T-helper 17 cell (primary cell): ENCODE measurements at regions not wholly inside any gene's neighbourhood (a gene's known extent, or its start where the extent isn't known, plus 50 kb on each side); places are given as distances from the start of the nearest gene placed in this dataset.

Experiments used
- ATAC-seq: fragments of 150-1000 bp; cut with Tn5 transposase; 2 replicates; pipeline ENCODE4 v1.10.0; 2021; ENCODE audit warnings: mild to moderate bottlenecking, moderate library complexity
- DNase-seq, 3 donors: peaks; one replicate each; pipeline versions ENCODE4 v3.0.0 to v3.0.0-alpha.2; 2020 to 2021
- H3K9me3 ChIP-seq: one replicate; pipeline ENCODE4 v1.7.0; 2013; ENCODE audit warnings: low read length, mild to moderate bottlenecking; ENCODE audit not compliant: control insufficient read depth, poor library complexity, severe bottlenecking
- H3K27ac Mint-ChIP-seq: one replicate; pipeline ENCODE4 v1.8.0; 2022; ENCODE audit warnings: mild to moderate bottlenecking, moderate library complexity, mixed read lengths
- H3K27me3 Mint-ChIP-seq: one replicate; pipeline ENCODE4 v1.8.0; 2022; ENCODE audit warnings: mixed read lengths
- H3K36me3 Mint-ChIP-seq: one replicate; pipeline ENCODE4 v1.8.0; 2022; ENCODE audit warnings: low read depth, mixed read lengths
- H3K4me1 Mint-ChIP-seq: one replicate; pipeline ENCODE4 v1.8.0; 2022; ENCODE audit warnings: mild to moderate bottlenecking, mixed read lengths
- H3K4me3 Mint-ChIP-seq: one replicate; pipeline ENCODE4 v1.8.0; 2022; ENCODE audit warnings: mild to moderate bottlenecking, moderate library complexity, mixed read lengths

GRCh38 chr7:9854605-9855004 is 1119.1 kb upstream of the PHF14 start:
- H3K27ac Mint-ChIP-seq: no peak overlapping the region
- no peaks in the 10 kb centered on the region for H3K27me3 Mint-ChIP-seq
- no peak overlapping the region for H3K4me3 Mint-ChIP-seq
- H3K4me1 Mint-ChIP-seq: no peaks in the 10 kb centered on the region
- no peak for DNase-seq
- no peaks in the 10 kb centered on the region for H3K9me3 ChIP-seq
- ATAC-seq: no peak
- H3K36me3 Mint-ChIP-seq: no peaks in the 10 kb centered on the region

GRCh38 chr7:9856668-9857067 is 1117.0 kb upstream of the PHF14 start:
- no peaks in the 10 kb centered on the region for H3K4me1 Mint-ChIP-seq
- no peak for DNase-seq
- H3K9me3 ChIP-seq: no peaks in the 10 kb centered on the region
- no peaks in the 10 kb centered on the region for H3K36me3 Mint-ChIP-seq
- no peak overlapping the region for H3K4me3 Mint-ChIP-seq
- no peak overlapping the region for H3K27ac Mint-ChIP-seq
- ATAC-seq: no peak
- H3K27me3 Mint-ChIP-seq: no peaks in the 10 kb centered on the region

GRCh38 chr7:9863545-9863944 is 1110.1 kb upstream of the PHF14 start:
- Mint-ChIP-seq H3K27me3 (no peaks in the 10 kb centered on the region), H3K4me3 (no peak overlapping the region), H3K36me3 (no peaks in the 10 kb centered on the region), H3K27ac (no peak overlapping the region), H3K4me1 (no peaks in the 10 kb centered on the region)
- ATAC-seq (no peak), DNase-seq (no peak)
- H3K9me3 ChIP-seq: no peaks in the 10 kb centered on the region

- H3K9me3 ChIP-seq: no peaks in the 10 kb centered on the region
- Mint-ChIP-seq H3K36me3 (no peaks in the 10 kb centered on the region), H3K27me3 (no peaks in the 10 kb centered on the region), H3K4me1 (no peaks in the 10 kb centered on the region), H3K27ac (no peak overlapping the region), H3K4me3 (no peak overlapping the region)
- no peak for DNase-seq
- no peak for ATAC-seq
Observed at GRCh38 chr7:9869151-9869550, 1104.5 kb upstream of the PHF14 start.

- Mint-ChIP-seq H3K27ac (no peak overlapping the region), H3K4me3 (no peak overlapping the region), H3K4me1 (no peaks in the 10 kb centered on the region), H3K36me3 (no peaks in the 10 kb centered on the region), H3K27me3 (no peaks in the 10 kb centered on the region)
- DNase-seq (no peak), ATAC-seq (no peak)
- no peaks in the 10 kb centered on the region for H3K9me3 ChIP-seq
Observed at GRCh38 chr7:9869566-9869965, 1104.1 kb upstream of the PHF14 start.

GRCh38 chr7:9870674-9871073 is 1103.0 kb upstream of the PHF14 start:
- no peak overlapping the region for H3K4me3 Mint-ChIP-seq
- no peaks in the 10 kb centered on the region for H3K9me3 ChIP-seq
- DNase-seq (no peak), ATAC-seq (no peak)
- H3K4me1 Mint-ChIP-seq: no peaks in the 10 kb centered on the region
- H3K27ac Mint-ChIP-seq: no peak overlapping the region
- no peaks in the 10 kb centered on the region for H3K27me3 Mint-ChIP-seq
- no peaks in the 10 kb centered on the region for H3K36me3 Mint-ChIP-seq

GRCh38 chr7:9874182-9874581 is 1099.5 kb upstream of the PHF14 start:
- ATAC-seq (no peak), DNase-seq (no peak)
- no peaks in the 10 kb centered on the region for H3K9me3 ChIP-seq
- no peak overlapping the region for H3K27ac Mint-ChIP-seq
- no peaks in the 10 kb centered on the region for H3K4me1 Mint-ChIP-seq
- H3K27me3 Mint-ChIP-seq: no peaks in the 10 kb centered on the region
- H3K36me3 Mint-ChIP-seq: no peaks in the 10 kb centered on the region
- no peak overlapping the region for H3K4me3 Mint-ChIP-seq

GRCh38 chr7:9876053-9876452 is 1097.6 kb upstream of the PHF14 start:
- Mint-ChIP-seq H3K4me3 (no peak overlapping the region), H3K36me3 (no peaks in the 10 kb centered on the region)

GRCh38 chr7:9889554-9889953 is 1084.1 kb upstream of the PHF14 start:
- no peak for DNase-seq
- no peaks in the 10 kb centered on the region for H3K9me3 ChIP-seq
- H3K36me3 Mint-ChIP-seq: no peaks in the 10 kb centered on the region
- no peak overlapping the region for H3K4me3 Mint-ChIP-seq
- no peak for ATAC-seq
- no peaks in the 10 kb centered on the region for H3K4me1 Mint-ChIP-seq
- H3K27me3 Mint-ChIP-seq: no peaks in the 10 kb centered on the region
- H3K27ac Mint-ChIP-seq: no peak overlapping the region

More at GRCh38 chr7:9876053-9876452, 1097.6 kb upstream of the PHF14 start:
- Mint-ChIP-seq H3K4me1 (no peaks in the 10 kb centered on the region), H3K27me3 (no peaks in the 10 kb centered on the region), H3K27ac (no peak overlapping the region)
- no peaks in the 10 kb centered on the region for H3K9me3 ChIP-seq
- DNase-seq: no peak
- ATAC-seq: no peak

GRCh38 chr7:9890092-9890491 is 1083.6 kb upstream of the PHF14 start:
- ATAC-seq: no peak
- no peaks in the 10 kb centered on the region for H3K36me3 Mint-ChIP-seq
- no peak overlapping the region for H3K27ac Mint-ChIP-seq
- H3K27me3 Mint-ChIP-seq: no peaks in the 10 kb centered on the region
- no peak for DNase-seq
- H3K4me3 Mint-ChIP-seq: no peak overlapping the region
- no peaks in the 10 kb centered on the region for H3K4me1 Mint-ChIP-seq
- no peaks in the 10 kb centered on the region for H3K9me3 ChIP-seq

GRCh38 chr7:9891056-9891455 is 1082.6 kb upstream of the PHF14 start:
- ATAC-seq (no peak), DNase-seq (no peak)
- H3K4me3 Mint-ChIP-seq: no peak overlapping the region
- no peak overlapping the region for H3K27ac Mint-ChIP-seq
- no peaks in the 10 kb centered on the region for H3K36me3 Mint-ChIP-seq
- H3K9me3 ChIP-seq: no peaks in the 10 kb centered on the region
- no peaks in the 10 kb centered on the region for H3K4me1 Mint-ChIP-seq
- H3K27me3 Mint-ChIP-seq: no peaks in the 10 kb centered on the region

- Mint-ChIP-seq H3K4me3 (no peak overlapping the region), H3K27ac (no peak overlapping the region), H3K27me3 (no peaks in the 10 kb centered on the region), H3K36me3 (no peaks in the 10 kb centered on the region), H3K4me1 (no peaks in the 10 kb centered on the region)
- ATAC-seq: no peak
- DNase-seq: no peak
- H3K9me3 ChIP-seq: no peaks in the 10 kb centered on the region
Observed at GRCh38 chr7:9900339-9900738, 1073.3 kb upstream of the PHF14 start.

- H3K9me3 ChIP-seq: no peaks in the 10 kb centered on the region
- Mint-ChIP-seq H3K27ac (no peak overlapping the region), H3K4me1 (no peaks in the 10 kb centered on the region), H3K27me3 (no peaks in the 10 kb centered on the region), H3K4me3 (no peak overlapping the region), H3K36me3 (no peaks in the 10 kb centered on the region)
- no peak for DNase-seq
- no peak for ATAC-seq
Observed at GRCh38 chr7:9921326-9921725, 1052.3 kb upstream of the PHF14 start.

- DNase-seq (no peak), ATAC-seq (no peak)
- H3K9me3 ChIP-seq: no peaks in the 10 kb centered on the region
- no peaks in the 10 kb centered on the region for H3K36me3 Mint-ChIP-seq
- H3K27ac Mint-ChIP-seq: no peak overlapping the region
- H3K4me3 Mint-ChIP-seq: no peak overlapping the region
- no peaks in the 10 kb centered on the region for H3K4me1 Mint-ChIP-seq
- no peaks in the 10 kb centered on the region for H3K27me3 Mint-ChIP-seq
Observed at GRCh38 chr7:9937944-9938631, 1035.6 kb upstream of the PHF14 start.
